Upper lobe of right lung (tissue), 1 donor: ENCODE measurements at regions not wholly inside any gene's neighbourhood (a gene's known extent, or its start where the extent isn't known, plus 50 kb on each side); places are given as distances from the start of the nearest gene placed in this dataset.

ENCODE experiments used
- ATAC-seq: fragments of 200-7000 bp; cut with Tn5 transposase; one replicate; pipeline ENCODE4 v1.9.1; 2020; ENCODE audit warnings: mild to moderate bottlenecking, moderate library complexity
- DNase-seq: peaks from one replicate; pipeline ENCODE4 v3.0.0-alpha.2; 2020
- H3K27ac ChIP-seq: fragments of 200-600 bp; one replicate; pipeline ENCODE4 v1.8.0; 2022
- H3K27me3 ChIP-seq: fragments of 200-600 bp; one replicate; pipeline ENCODE4 v1.8.0; 2022; ENCODE audit warnings: mild to moderate bottlenecking
- H3K36me3 ChIP-seq: fragments of 200-600 bp; one replicate; pipeline ENCODE4 v1.8.0; 2022
- H3K4me1 ChIP-seq: fragments of 200-600 bp; one replicate; pipeline ENCODE4 v1.8.0; 2022
- H3K4me3 ChIP-seq: fragments of 200-600 bp; one replicate; pipeline ENCODE4 v1.8.0; 2022; ENCODE audit warnings: mild to moderate bottlenecking
- H3K9me3 ChIP-seq: fragments of 200-600 bp; one replicate; pipeline ENCODE4 v1.8.0; 2022
- intact Hi-C: fragments of 100-400 bp; cut with DNase I; formaldehyde crosslinking; loops from one replicate; pipeline ENCODE4 v1.11.0; 2022
- TF ChIP-seq, protein P1 (sequence below): fragments of 200-600 bp; IDR thresholded peaks from one replicate; pipeline ENCODE4 v1.8.0; 2022; ENCODE audit warnings: antibody characterized with exemption
- donor health status: DM: no; HTN: yes; CAD: no; lungs with severe emphysema.

DNA sequence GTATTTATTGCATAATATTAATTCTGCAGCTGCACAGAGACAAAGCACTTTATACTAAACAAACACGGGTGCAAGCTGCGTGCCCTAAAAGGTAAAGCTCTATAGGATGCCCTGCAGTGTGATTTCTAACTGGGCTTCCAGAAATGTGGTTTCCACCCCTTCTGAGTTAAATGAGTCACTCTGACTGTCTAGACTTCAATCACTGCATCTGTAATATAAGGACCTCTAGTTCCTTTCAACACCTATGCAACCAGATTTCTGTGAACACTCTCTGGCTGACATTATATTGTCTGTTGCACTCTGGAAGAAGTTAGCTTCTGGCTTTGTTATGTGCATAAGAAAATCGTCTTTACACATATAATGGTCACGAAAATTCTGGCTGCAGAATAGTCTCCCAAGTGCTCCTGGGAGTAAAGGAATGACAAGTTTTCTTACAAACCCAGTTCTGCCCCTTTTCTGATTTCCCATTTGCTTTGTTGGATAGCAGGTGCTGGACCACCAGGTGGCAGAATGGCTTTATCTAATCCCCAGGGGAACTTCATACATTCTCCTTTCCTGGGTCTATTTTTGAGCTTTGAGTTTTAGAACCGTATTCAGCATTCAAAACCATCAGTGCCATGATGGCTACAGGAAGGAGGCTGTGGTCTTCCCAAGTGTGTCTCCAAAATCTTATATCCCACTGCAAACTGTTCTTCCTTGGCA is 842.2 kb downstream of the STIM2 start:
- no peak overlapping the region for H3K27ac ChIP-seq
- ATAC-seq (no peak), DNase-seq (no peak)
- H3K4me1 ChIP-seq = no peaks in the 10 kb centered on the region
- TF ChIP-seq, protein P1, sequence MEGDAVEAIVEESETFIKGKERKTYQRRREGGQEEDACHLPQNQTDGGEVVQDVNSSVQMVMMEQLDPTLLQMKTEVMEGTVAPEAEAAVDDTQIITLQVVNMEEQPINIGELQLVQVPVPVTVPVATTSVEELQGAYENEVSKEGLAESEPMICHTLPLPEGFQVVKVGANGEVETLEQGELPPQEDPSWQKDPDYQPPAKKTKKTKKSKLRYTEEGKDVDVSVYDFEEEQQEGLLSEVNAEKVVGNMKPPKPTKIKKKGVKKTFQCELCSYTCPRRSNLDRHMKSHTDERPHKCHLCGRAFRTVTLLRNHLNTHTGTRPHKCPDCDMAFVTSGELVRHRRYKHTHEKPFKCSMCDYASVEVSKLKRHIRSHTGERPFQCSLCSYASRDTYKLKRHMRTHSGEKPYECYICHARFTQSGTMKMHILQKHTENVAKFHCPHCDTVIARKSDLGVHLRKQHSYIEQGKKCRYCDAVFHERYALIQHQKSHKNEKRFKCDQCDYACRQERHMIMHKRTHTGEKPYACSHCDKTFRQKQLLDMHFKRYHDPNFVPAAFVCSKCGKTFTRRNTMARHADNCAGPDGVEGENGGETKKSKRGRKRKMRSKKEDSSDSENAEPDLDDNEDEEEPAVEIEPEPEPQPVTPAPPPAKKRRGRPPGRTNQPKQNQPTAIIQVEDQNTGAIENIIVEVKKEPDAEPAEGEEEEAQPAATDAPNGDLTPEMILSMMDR = peak; percentile 20
- no peaks in the 10 kb centered on the region for H3K9me3 ChIP-seq
- no peaks in the 10 kb centered on the region for H3K36me3 ChIP-seq
- no peak overlapping the region for H3K4me3 ChIP-seq
- no peaks in the 10 kb centered on the region for H3K27me3 ChIP-seq
- intact Hi-C loops = no loop called here

DNA sequence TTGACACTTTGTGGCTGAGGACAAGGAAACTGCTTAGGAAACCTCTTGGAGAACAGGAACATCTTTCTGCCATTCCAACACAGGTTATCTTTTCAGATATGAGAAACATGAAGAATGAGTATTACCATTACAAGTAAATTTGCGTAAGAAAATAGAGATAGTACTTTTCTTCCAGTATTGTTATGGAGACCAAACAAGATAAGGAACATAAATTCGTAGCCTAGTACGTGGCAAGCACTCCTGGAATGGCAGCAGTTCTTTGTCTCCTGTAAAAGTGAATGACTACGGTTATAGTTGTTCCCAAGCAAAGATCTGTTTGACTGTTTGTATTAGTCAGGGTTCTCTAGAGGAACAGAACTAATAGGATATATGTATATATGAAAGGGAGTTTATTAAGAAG is 843.1 kb downstream of the STIM2 start:
- ATAC-seq (no peak), DNase-seq (no peak)
- Histone ChIP-seq H3K27ac (no peak overlapping the region), H3K4me3 (no peak overlapping the region), H3K4me1 (no peaks in the 10 kb centered on the region), H3K36me3 (no peaks in the 10 kb centered on the region), H3K9me3 (no peaks in the 10 kb centered on the region), H3K27me3 (no peaks in the 10 kb centered on the region)
- TF ChIP-seq, protein P1 = no peak
- intact Hi-C loops = no loop called here

DNA sequence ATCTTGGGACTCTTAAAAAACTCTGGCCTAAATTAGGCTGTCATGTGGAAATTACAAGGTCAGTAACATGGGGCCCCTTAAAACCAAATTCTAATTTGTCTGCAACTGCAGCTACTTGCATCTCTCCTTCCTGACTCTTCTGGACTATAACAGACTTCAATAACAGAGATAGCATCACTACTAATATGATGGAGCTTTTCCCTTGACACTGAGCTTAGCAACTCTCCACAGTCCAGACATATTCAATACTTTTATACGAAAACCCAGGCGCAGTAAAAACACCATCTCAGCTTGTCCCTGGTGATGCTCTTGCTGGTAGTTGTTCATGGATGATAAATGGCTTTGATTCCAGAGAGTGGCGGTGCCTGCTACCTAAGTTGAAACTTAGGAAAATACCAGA is 850.4 kb downstream of the STIM2 start:
- ATAC-seq (no peak), DNase-seq (no peak)
- no peak overlapping the region for H3K27ac ChIP-seq
- H3K27me3 ChIP-seq = no peaks in the 10 kb centered on the region
- intact Hi-C loops = no loop called here
- no peaks in the 10 kb centered on the region for H3K9me3 ChIP-seq
- H3K4me1 ChIP-seq = no peaks in the 10 kb centered on the region
- TF ChIP-seq, protein P1 = no peak
- H3K4me3 ChIP-seq = no peak overlapping the region
- H3K36me3 ChIP-seq = no peaks in the 10 kb centered on the region

DNA sequence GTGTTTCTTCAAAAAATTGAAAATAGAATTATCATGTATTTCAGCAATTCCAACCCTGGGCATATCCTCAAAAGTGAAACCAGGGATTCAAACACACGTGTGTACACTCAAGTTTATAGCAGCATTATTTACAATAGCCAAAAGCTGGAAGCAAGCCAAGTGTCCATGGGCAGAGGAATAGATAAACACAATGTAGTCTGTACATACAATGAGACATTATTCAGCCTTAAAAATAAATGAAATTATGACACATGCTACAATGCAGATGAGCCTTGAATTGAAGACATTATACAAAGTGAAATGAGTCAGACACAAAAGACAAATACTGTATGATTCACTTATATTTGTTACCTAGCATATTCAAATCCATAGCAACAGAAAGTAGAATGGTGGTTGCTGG is 853.4 kb downstream of the STIM2 start:
- H3K4me3 ChIP-seq = no peak overlapping the region
- no peak for ATAC-seq
- no peaks in the 10 kb centered on the region for H3K9me3 ChIP-seq
- H3K27me3 ChIP-seq = no peaks in the 10 kb centered on the region
- H3K27ac ChIP-seq = no peak overlapping the region
- no peak for DNase-seq
- H3K4me1 ChIP-seq = no peaks in the 10 kb centered on the region
- intact Hi-C loops = no loop called here
- H3K36me3 ChIP-seq = no peaks in the 10 kb centered on the region
- TF ChIP-seq, protein P1 = no peak

DNA sequence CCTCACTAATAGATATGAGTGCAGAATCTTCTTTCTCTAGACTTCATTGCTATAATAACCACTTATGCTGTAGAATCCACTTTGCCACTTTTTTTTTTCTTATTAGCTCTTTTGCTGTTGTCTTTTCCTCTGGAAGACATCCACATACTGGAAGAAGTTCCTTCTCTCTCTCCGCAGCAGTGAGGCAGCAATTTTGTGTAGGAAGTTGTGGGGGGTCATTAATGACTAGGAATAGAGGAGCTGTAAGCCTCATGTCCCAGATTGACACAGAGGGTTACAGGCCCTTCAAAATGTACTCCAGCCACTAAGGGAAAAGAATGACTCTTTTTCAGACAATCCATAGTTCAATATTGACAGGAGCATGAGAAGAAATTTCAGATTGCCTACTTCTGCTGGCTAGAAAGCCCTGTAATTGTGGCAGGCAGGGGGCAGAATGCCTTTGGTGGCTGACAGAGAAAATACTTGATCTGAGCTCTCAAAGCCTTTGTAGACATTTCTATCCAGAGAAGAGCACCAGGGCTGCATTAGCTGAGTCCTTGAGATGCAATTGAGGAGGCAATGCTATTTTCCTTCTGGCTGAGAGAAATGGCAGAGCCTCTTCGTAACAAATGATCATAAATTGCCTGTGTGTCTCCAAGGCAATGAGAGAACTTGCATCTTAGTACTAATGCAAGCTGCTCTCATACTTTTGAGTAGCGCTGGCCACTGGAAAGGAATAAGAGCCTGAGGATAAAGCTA is 856.2 kb downstream of the STIM2 start:
- Histone ChIP-seq H3K27ac (no peak overlapping the region), H3K36me3 (no peaks in the 10 kb centered on the region), H3K4me1 (no peaks in the 10 kb centered on the region), H3K27me3 (no peaks in the 10 kb centered on the region), H3K4me3 (no peak overlapping the region), H3K9me3 (no peaks in the 10 kb centered on the region)
- DNase-seq (no peak), ATAC-seq (no peak)
- TF ChIP-seq, protein P1 = no peak
- intact Hi-C loops = no loop called here
